ELR (cell line): ENCODE measurements at regions not wholly inside any gene's neighbourhood (a gene's known extent, or its start where the extent isn't known, plus 50 kb on each side); places are given as distances from the start of the nearest gene placed in this dataset.
"Not testable (repeated sequence)": the region's sequence is repeated elsewhere in the genome, so short reads cannot be mapped to it uniquely, and the experiment has no call there.

Experiments
- DNase-seq: peaks from one replicate; pipeline ENCODE4 v3.0.0-alpha.2; 2015; ENCODE audit warnings: low read depth

DNA sequence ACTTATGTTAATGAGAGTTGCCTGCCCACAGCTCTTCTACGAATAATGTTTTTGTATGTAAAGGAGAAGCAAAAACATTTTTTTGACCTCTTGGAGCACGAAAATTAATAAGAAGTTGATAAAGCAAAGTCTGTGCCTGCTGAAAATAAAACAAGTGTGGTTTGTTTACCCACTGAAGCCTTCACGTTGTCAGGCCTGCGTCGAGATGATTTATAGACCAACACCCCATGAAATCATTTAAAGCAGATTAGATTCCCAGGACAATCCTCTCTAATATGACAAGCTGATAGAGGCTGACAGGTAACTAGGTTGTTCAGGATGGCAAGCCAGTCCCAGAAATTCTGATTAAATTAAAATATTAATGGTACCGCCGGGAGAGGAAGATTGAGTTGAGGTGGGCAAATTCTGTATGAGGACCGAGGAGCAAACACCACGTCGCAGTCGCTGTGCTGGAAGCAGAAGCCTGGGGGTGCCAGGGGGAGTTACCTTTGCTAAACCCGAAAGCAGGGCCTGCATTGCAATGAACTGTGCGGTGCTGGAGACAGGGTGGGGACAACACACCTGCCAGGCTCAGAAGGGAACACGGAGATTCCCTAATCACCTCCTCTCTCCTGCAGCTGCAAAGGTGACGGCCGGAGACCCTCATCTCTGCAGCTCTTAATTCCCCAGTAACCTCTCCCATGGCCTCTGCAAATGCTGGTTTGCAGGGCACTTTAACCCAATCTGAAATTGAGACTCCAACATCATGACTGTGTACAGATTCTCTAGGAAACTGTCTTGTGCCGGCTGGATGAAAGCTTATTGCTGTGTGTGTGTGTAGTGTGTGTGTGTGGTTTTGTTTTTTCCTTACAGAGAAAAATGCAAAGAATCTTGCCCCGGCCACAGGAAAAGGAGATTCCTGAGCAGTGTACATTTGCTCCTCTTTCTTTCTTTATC, 2805.9 kb downstream of the RPIA start:
- DNase-seq = not testable (repeated sequence)

DNA sequence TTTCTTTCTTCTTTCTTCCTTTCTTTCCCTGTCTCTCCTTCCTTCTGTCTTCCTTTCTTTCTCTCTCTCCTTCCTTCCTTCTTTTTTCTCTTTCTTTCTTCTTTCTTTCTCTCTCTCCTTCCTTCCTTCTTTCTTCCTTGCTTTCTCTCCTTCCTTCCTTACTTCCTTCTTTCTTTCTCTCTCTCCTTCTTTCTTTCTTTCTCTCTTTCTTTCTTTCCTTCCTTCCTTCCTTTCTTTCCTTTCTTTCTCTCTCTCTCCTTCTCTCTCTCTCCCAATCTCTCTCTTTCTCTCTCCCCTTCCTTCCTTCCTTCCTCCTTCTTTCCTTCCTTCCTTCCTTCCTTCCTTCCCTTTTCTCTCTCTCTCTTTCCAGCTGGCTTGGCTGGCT, 2806.6 kb downstream of the RPIA start:
- not testable (repeated sequence) for DNase-seq

DNA sequence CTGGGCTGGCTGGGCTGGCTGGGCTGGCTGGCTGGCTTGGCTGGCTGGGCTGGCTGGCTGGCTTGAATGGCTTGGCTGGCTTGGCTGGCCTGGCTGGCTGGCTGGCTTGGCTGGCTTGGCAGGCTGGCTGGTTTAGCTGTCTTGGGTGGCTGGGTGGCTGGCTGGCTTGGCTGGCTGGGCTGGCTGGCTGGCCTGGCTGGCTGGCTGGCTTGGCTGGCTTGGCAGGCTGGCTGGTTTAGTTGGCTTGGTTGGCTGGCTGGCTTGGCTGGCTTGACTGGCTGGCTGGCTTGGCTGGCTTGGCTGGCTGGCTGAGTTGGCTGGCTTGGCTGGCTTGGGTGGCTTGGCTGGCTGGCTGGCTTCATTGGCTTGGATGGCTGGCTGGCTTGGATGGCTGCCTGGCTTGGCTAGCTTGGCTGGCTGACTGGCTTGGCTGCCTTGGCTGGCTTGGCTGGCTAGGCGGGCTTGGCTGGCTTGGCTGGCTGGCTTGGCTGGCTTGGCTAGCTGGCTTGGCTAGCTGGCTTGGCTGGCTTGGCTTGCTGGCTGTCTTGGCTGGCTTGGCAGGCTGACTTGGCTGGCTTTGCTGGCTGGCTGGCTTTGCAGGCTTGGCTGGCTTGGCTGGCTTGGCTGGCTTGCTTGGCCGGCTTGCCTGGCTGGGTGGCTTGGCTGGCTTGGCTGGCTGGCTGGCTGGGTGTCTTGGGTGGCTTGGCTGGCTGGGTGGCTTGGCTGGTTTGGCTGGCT, 2807.2 kb downstream of the RPIA start:
- DNase-seq = not testable (repeated sequence)

DNA sequence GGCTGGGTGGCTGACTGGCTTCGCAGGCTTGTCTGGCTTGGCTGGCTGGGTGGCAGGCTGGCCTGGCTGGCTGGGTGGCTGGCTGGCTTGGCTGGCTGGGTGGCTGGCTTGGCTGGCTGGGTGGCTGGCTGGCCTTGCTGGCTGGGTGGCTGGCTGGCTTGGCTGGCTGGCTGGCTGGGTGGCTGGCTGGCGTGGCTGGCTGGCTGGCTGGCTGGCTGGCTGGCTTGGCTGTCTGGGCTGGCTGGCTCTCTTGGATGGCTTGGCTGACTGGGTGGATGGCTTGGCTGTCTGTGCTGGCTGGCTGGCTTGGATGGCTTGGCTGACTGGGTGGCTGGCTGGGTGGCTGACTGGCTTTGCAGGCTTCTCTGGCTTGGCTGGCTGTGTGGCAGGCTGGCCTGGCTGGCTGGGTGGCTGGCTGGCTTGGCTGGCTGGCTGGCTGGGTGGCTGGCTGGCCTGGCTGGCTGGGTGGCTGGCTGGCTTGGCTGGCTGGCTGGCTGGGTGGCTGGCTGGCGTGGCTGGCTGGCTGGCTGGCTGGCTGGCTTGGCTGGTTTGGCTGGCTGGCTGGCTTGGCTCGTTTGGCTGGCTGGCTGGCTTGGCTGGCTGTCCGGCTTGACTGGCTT, 2808.1 kb downstream of the RPIA start:
- DNase-seq = not testable (repeated sequence)

DNA sequence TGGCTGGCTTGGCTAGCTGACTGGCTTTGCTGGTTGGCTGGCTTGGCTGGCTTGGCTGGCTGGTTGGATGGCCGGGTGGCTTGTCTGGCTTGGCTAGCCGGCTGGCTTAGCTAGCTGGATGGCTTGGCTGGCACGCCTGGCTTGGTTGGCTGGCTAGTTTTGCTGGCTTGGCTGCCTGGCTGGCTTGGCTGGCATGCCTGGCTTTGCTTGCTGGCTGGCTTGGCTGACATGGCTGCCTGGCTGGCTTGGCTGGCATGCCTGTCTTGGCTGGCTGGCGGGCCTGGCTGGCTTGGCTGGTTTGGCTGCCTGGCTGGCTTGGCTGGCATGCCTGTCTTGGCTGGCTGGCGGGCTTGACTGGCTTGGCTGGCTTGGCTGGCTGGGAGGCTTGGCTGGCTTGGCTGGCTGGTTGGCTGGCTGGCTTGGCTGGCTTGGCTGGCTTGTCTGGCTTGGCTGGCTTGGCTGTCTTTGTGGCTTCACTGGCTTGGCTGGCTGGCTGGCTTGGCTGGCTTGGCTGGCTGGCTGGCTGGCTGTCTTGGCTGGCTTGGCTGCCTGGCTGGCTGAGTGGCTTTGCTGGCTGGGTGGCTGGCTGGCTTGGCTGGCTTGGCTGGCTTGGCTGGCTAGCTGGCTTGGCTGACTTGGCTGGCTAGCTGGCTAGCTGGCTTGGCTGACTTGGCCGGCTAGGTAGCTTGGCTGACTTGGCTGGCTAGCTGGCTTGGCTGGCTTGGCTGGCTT, 2808.9 kb downstream of the RPIA start:
- DNase-seq = not testable (repeated sequence)

DNA sequence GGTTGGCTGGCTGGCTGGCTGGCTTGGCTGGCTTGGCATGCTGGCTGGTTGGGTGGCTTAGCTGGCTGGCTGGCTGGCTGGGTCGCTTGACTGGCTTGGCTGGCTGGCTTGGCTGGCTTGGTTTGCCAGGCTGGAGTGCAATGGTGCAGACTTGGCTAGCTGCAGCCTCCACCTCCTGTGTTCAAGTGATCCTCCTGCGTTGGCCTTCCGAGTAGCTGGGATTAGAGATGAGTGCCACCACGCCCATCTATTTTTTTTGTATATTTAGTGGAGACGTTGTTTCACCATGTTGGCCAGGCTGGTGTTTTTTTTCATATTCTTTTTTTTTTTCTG, 2809.5 kb downstream of the RPIA start:
- DNase-seq = not testable (repeated sequence)

DNA sequence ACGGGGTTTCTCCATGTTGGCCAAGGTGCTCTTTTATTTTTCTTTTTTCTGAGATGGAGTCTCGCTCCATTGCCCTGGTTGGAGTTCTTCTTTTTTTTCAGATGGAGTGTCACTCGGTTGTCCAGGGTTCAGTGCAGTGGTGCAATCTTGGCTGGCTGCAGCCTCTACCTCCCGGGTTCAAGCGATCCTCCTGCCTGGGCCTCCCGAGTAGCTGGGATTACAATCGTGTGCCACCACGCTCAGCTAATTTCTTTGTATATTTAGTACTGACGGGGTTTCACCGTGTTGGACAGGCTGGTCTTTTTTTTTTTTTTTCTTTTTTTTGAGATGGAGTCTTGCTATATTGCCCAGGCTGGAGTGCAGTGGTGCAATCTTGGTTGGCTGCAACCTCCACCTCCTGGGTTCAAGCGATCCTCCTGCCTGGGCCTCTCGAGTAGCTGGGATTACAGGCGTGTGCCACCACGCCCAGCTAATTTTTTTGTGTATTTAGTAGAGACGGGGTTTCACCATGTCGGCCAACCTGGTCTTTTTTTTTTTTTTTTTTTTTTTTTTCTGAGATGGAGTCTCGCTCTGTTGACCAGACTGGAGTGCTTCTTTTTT, 2810.1 kb downstream of the RPIA start:
- DNase-seq = not testable (repeated sequence)

DNA sequence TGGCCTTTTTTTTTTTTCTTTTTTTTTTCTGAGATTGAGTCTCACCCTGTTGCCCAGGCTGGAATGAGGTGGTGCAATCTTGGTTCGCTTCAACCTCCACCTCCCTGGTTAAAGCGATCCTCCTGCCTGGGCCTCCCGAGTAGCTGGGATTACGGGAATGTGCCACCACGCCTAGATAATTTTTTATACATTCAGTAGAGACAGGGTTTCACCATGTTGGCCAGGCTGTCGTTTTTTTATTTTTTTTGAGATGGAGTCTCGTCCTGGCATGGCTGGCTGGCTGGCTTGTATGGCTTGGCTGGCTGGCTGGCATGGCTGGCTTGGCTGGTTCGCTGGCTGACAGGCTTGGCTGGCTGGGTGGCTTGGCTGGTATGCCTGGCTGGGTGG, 2812.1 kb downstream of the RPIA start:
- not testable (repeated sequence) for DNase-seq

DNA sequence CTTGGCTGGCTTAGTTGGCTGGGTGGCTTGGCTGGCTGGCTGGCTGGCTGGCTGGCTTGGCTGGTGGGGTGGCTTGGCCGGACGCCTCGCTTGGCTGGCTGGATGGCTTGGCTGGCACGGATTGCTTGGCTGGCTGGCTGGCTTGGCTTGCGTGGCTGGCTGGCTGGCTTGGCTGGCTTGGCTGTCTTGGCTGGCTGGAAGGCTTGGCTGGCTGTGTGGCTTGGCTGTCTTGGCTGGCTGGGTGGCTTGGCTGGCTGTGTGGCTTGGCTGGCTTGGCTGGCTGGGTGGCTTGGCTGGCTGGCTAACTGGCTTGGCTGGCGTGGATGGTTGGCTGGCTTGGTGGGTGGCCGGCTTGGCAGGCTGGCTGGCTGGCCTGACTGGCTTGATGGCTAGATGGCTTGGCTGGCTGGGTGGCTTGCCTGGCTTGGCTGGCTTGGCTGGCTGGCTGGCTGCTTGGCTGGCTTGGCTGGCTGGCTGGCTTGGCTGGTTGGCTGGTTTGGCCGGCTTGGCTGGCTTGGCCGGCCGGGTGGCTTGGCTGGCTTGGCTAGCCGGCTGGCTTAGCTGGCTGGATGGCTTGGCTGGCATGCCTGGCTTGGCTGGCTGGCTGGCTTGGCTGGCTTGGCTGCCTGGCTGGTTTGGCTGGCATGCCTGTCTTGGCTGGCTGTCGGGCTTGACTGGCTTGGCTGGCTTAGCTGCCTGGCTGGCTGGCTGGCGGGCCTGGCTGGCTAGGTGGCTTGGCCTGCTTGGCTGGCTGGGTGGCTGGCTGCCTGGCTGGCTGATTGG, 2812.7 kb downstream of the RPIA start:
- DNase-seq = not testable (repeated sequence)

DNA sequence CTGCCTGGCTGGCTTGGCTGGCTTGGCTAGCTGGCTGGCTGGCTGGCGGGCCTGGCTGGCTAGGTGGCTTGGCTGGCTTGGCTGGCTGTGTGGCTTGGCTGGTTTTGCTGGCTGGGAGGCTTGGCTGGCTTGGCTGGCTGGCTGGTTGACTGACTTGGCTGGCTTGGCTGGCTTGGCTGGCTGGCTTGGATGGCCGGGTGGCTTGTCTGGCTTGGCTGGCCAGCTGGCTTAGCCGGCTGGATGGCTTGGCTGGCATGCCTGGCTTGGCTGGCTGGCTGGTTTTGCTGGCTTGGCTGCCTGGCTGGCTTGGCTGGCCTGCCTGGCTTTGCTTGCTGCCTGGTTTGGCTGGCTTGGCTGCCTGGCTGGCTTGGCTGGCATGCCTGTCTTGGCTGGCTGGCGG, 2817.3 kb downstream of the RPIA start:
- DNase-seq = not testable (repeated sequence)

DNA sequence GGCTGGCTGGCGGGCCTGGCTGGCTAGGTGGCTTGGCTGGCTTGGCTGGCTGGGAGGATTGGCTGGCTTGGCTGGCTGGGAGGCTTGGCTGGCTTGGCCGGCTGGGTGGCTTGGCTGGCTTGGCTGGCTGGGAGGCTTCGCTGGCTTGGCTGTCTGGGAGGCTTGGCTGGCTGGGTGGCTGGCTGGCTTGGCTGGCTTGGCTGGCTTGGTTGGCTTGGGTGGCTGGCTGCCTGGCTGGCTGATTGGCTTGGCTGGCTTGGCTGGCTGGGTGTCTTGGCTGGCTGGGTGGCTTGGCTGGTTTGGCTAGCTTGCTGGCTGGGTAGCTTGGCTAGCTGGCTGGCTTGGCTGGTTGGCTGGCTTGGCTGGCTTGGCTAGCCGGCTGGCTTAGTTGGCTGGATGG, 2817.8 kb downstream of the RPIA start:
- DNase-seq = not testable (repeated sequence)

DNA sequence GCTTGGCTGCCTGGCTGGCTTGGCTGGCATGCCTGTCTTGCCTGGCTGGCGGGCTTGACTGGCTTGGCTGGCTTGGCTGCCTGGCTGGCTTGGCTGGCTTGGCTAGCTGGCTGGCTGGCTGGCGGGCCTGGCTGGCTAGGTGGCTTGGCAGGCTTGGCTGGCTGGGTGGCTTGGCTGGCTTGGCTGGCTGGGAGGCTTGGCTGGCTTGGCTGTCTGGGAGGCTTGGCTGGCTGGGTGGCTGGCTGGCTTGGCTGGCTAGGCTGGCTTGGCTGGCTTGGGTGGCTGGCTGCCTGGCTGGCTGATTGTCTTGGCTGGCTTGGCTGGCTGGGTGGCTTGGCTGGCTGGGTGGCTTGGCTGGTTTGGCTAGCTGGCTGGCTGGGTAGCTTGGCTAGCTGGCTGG, 2819.7 kb downstream of the RPIA start:
- DNase-seq = not testable (repeated sequence)

DNA sequence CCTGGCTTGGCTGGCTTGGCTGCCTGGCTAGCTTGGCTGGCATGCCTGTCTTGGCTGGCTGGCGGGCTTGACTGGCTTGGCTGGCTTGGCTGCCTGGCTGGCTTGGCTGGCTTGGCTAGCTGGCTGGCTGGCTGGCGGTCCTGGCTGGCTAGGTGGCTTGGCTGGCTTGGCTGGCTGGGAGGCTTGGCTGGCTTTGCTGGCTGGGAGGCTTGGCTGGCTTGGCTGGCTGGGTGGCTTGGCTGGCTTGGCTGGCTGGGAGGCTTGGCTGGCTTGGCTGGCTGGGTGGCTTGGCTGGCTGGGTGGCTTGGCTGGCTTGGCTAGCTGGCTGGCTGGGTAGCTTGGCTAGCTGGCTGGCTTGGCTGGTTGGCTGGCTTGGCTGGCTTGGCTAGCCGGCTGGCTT, 2824.5 kb downstream of the RPIA start:
- not testable (repeated sequence) for DNase-seq

DNA sequence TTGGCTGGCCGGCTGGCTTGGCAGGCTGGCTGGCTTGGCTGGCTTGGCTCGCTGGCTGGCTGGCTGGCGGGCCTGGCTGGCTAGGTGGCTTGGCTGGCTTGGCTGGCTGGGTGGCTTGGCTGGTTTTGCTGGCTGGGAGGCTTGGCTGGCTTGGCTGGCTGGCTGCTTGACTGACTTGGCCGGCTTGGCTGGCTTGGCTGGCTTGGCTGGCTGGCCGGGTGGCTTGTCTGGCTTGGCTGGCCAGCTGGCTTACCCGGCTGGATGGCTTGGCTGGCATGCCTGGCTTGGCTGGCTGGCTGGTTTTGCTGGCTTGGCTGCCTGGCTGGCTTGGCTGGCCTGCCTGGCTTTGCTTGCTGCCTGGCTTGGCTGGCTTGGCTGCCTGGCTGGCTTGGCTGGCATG, 2825.2 kb downstream of the RPIA start:
- DNase-seq = not testable (repeated sequence)

DNA sequence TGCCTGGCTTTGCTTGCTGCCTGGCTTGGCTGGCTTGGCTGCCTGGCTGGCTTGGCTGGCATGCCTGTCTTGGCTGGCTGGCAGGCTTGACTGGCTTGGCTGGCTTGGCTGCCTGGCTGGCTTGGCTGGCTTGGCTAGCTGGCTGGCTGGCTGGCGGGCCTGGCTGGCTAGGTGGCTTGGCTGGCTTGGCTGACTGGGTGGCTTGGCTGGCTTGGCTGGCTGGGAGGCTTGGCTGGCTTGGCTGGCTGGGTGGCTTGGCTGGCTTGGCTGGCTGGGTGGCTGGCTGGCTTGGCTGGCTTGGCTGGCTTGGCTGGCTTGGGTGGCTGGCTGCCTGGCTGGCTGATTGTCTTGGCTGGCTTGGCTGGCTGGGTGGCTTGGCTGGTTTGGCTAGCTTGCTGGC, 2826.4 kb downstream of the RPIA start:
- not testable (repeated sequence) for DNase-seq

DNA sequence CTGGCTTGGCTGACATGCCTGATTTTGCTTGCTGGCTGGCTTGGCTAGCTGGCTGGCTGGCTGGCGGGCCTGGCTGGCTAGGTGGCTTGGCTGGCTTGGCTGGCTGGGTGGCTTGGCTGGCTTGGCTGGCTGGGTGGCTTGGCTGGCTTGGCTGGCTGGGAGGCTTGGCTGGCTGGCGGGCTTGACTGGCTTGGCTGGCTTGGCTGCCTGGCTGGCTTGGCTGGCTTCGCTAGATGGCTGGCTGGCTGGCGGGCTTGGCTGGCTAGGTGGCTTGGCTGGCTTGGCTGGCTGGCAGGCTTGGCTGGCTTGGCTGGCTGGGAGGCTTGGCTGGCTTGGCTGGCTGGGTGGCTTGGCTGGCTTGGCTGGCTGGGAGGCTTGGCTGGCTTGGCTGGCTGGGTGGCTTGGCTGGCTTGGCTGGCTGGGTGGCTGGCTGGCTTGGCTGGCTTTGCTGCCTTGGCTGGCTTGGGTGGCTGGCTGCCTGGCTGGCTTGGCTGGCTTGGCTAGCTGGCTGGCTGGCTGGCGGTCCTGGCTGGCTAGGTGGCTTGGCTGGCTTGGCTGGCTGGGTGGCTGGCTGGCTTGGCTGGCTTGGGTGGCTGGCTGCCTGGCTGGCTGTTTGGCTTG, 2827.0 kb downstream of the RPIA start:
- not testable (repeated sequence) for DNase-seq

DNA sequence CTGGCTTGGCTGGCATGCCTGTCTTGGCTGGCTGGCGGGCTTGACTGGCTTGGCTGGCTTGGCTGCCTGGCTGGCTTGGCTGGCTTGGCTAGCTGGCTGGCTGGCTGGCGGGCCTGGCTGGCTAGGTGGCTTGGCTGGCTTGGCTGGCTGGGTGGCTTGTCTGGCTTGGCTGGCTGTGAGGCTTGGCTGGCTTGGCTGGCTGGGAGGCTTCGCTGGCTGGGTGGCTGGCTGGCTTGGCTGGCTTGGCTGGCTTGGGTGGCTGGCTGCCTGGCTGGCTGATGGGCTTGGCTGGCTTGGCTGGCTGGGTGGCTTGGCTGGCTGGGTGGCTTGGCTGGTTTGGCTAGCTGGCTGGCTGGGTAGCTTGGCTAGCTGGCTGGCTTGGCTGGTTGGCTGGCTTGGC, 2827.9 kb downstream of the RPIA start:
- DNase-seq = not testable (repeated sequence)

DNA sequence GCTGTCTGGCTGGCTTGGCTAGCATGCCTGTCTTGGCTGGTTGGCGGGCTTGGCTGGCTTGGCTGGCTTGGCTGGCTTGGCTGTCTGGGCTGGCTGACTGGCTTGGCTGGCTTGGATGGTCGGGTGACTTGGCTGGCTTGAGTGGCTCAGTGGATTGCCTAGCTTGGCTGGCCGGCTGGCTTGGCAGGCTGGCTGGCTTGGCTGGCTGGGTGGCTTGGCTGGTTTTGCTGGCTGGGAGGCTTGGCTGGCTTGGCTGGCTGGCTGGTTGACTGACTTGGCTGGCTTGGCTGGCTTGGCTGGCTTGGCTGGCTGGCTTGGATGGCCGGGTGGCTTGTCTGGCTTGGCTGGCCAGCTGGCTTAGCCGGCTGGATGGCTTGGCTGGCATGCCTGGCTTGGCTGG, 2828.4 kb downstream of the RPIA start:
- not testable (repeated sequence) for DNase-seq

DNA sequence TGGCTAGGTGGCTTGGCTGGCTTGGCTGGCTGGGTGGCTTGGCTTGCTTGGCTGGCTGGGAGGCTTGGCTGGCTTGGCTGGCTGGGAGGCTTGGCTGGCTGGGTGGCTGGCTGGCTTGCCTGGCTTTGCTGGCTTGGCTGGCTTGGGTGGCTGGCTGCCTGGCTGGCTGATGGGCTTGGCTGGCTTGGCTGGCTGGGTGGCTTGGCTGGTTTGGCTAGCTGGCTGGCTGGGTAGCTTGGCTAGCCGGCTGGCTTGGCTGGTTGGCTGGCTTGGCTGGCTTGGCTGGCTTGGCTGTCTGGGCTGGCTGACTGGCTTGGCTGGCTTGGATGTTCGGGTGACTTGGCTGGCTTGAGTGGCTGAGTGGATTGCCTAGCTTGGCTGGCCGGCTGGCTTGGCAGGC, 2829.1 kb downstream of the RPIA start:
- DNase-seq = not testable (repeated sequence)

DNA sequence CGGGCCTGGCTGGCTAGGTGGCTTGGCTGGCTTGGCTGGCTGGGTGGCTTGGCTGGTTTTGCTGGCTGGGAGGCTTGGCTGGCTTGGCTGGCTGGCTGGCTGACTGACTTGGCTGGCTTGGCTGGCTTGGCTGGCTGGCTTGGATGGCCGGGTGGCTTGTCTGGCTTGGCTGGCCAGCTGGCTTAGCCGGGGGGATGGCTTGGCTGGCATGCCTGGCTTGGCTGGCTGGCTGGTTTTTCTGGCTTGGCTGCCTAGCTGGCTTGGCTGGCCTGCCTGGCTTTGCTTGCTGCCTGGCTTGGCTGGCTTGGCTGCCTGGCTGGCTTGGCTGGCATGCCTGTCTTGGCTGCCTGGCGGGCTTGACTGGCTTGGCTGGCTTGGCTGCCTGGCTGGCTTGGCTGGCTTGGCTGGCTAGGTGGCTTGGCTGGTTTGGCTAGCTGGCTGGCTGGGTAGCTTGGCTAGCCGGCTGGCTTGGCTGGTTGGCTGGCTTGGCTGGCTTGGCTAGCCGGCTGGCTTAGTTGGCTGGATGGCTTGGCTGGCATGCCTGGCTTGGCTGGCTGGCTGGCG, 2829.6 kb downstream of the RPIA start:
- DNase-seq = not testable (repeated sequence)
